ENCODE measurements at regions not wholly inside any gene's neighbourhood (a gene's known extent, or its start where the extent isn't known, plus 50 kb on each side); places are given as distances from the start of the nearest gene placed in this dataset.
"Not testable (repeated sequence)": the region's sequence is repeated elsewhere in the genome, so short reads cannot be mapped to it uniquely, and the experiment has no call there.

GRCh38 chr17:34039213-34039612, 215.9 kb upstream of the CCL2 start:
- DNase-seq; H3K27ac Mint-ChIP-seq; H3K9ac ChIP-seq (ENCODE audit: insufficient read depth, low read length, poor library complexity, severe bottlenecking); H3K9me3 ChIP-seq (replicated peaks in 1 of 2; ENCODE audit: control insufficient read depth in 1 of 2, insufficient read depth in 1 of 2, low read length in 2 of 2); H3K36me3 ChIP-seq (replicated peaks in 1 of 2; ENCODE audit: control insufficient read depth in 1 of 2, insufficient read depth in 2 of 2, low read length in 2 of 2); H4K20me1 ChIP-seq (ENCODE audit: insufficient read depth, low read length); H3K4me1 Mint-ChIP-seq; H3K4me2 ChIP-seq (replicated peaks; ENCODE audit: extremely low read depth, low read length, poor library complexity, severe bottlenecking); H3K4me3 ChIP-seq (replicated peaks in 1 of 3; ENCODE audit: low read depth in 2 of 3, low read length in 3 of 3); H3K4me1 ChIP-seq (ENCODE audit: control insufficient read depth in 1 of 2, insufficient read depth in 2 of 2, low read length in 2 of 2); H3K9me3 Mint-ChIP-seq; H3K36me3 Mint-ChIP-seq; H3K27ac ChIP-seq (ENCODE audit: low read depth in 1 of 2, low read length in 2 of 2); intact Hi-C loops (cut with micrococcal nuclease); H3K79me2 ChIP-seq (ENCODE audit: insufficient read depth, low read length); H2AFZ ChIP-seq (ENCODE audit: insufficient read depth, low read depth, low read length, poor library complexity, severe bottlenecking): not testable (repeated sequence)
- H3K27me3 ChIP-seq (ENCODE audit: control insufficient read depth in 2 of 2, insufficient read depth in 2 of 2, low read length in 2 of 2): peaks cover 4 to 12% of the 10 kb centered on the region in 2 donors
- H3K27me3 Mint-ChIP-seq (ENCODE audit: low read depth in 3 of 3): peaks cover 8 to 20% (median 10%) of the 10 kb centered on the region in 3 donors
- whole genome bisulfite sequencing (ENCODE audit: insufficient coverage): 100% methylated on average over 1 of the region's 11 CpGs
- peak overlapping the region in 1 of 2 donors; percentile 50 for H3K4me3 Mint-ChIP-seq

DNA sequence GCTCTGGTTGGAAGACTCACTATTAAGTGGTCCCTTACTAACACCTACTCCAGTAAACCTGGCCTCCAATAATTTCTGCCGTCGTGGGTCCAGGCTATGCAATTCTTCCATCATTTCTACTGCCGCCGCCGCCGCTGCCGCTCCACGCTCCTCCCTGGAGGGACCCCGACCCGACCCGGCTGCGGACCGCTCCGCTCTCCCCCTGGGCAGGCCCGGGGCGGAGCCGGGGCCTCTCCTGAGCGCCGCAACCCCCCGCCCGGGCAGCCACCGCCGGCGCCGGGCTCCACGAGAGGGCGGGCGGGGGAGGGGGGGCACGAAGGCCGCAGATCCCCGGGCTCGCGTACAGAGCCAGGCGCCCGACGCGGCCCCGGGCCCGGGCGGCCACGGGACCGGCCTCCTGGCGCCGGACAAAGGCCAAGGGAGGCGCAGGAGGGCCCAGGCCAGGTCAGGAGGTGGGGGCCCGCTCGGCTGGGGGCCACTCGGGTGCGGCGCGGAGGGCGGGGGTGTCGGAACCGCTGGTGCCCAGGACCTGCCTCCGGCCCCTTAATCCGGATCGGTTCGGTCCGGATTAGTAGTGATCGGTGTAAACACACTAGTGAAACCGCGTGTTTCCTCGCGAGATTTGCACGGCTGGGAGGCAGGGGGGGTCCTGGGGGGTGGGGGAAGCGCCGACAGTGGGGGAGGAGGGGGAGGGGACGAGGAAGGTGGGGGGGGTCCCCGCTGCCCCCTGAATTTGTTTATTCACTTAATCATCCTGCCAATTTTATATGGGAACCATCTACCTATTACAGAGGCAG, 215.1 kb upstream of the CCL2 start:
- WGBS (ENCODE audit: insufficient coverage): 60% methylated on average over 19 of the region's 69 CpGs
- H3K4me2 ChIP-seq (replicated peaks; ENCODE audit: extremely low read depth, low read length, poor library complexity, severe bottlenecking): not testable (repeated sequence)

GRCh38 chr17:34045990-34046389, 209.1 kb upstream of the CCL2 start:
- Histone ChIP-seq H3K9ac (ENCODE audit: insufficient read depth, low read length, poor library complexity, severe bottlenecking) (no peak overlapping the region), H3K36me3 (replicated peaks in 1 of 2; ENCODE audit: control insufficient read depth in 1 of 2, insufficient read depth in 2 of 2, low read length in 2 of 2) (no peaks in the 10 kb centered on the region), H3K9me3 (replicated peaks in 1 of 2; ENCODE audit: control insufficient read depth in 1 of 2, insufficient read depth in 1 of 2, low read length in 2 of 2) (no peaks in the 10 kb centered on the region), H3K4me2 (replicated peaks; ENCODE audit: extremely low read depth, low read length, poor library complexity, severe bottlenecking) (no peak overlapping the region), H4K20me1 (ENCODE audit: insufficient read depth, low read length) (no peaks in the 10 kb centered on the region), H2AFZ (ENCODE audit: insufficient read depth, low read depth, low read length, poor library complexity, severe bottlenecking) (no peak overlapping the region), H3K27ac (ENCODE audit: low read depth in 1 of 2, low read length in 2 of 2) (no peak overlapping the region), H3K4me3 (replicated peaks in 1 of 3; ENCODE audit: low read depth in 2 of 3, low read length in 3 of 3) (no peak overlapping the region), H3K4me1 (ENCODE audit: control insufficient read depth in 1 of 2, insufficient read depth in 2 of 2, low read length in 2 of 2) (no peaks in the 10 kb centered on the region), H3K27me3 (ENCODE audit: control insufficient read depth in 2 of 2, insufficient read depth in 2 of 2, low read length in 2 of 2) (peaks cover 6 to 7% of the 10 kb centered on the region in 2 donors), H3K79me2 (ENCODE audit: insufficient read depth, low read length) (no peaks in the 10 kb centered on the region)
- Mint-ChIP-seq H3K36me3 (no peaks in the 10 kb centered on the region), H3K4me3 (no peak overlapping the region), H3K9me3 (peaks cover 0 to 7% (median 4%) of the 10 kb centered on the region in 7 donors), H3K4me1 (no peaks in the 10 kb centered on the region), H3K27me3 (ENCODE audit: low read depth in 3 of 3) (peaks cover 5 to 11% (median 5%) of the 10 kb centered on the region in 3 donors), H3K27ac (no peak overlapping the region)
- TF ChIP-seq, protein P1, sequence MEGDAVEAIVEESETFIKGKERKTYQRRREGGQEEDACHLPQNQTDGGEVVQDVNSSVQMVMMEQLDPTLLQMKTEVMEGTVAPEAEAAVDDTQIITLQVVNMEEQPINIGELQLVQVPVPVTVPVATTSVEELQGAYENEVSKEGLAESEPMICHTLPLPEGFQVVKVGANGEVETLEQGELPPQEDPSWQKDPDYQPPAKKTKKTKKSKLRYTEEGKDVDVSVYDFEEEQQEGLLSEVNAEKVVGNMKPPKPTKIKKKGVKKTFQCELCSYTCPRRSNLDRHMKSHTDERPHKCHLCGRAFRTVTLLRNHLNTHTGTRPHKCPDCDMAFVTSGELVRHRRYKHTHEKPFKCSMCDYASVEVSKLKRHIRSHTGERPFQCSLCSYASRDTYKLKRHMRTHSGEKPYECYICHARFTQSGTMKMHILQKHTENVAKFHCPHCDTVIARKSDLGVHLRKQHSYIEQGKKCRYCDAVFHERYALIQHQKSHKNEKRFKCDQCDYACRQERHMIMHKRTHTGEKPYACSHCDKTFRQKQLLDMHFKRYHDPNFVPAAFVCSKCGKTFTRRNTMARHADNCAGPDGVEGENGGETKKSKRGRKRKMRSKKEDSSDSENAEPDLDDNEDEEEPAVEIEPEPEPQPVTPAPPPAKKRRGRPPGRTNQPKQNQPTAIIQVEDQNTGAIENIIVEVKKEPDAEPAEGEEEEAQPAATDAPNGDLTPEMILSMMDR (IDR thresholded peaks at IDR 0.05): no peak
- WGBS (ENCODE audit: insufficient coverage): 100% methylated on average over 2 of the region's 2 CpGs
- no peak for DNase-seq
- intact Hi-C loops (cut with micrococcal nuclease): no loop called here

More for the DNA sequence above, 215.1 kb upstream of the CCL2 start:
- H3K27ac ChIP-seq (ENCODE audit: low read depth in 1 of 2, low read length in 2 of 2); H3K4me3 ChIP-seq (replicated peaks in 1 of 3; ENCODE audit: low read depth in 2 of 3, low read length in 3 of 3); H3K79me2 ChIP-seq (ENCODE audit: insufficient read depth, low read length); H3K27ac Mint-ChIP-seq; H3K9me3 Mint-ChIP-seq; H3K36me3 ChIP-seq (replicated peaks in 1 of 2; ENCODE audit: control insufficient read depth in 1 of 2, insufficient read depth in 2 of 2, low read length in 2 of 2); H2AFZ ChIP-seq (ENCODE audit: insufficient read depth, low read depth, low read length, poor library complexity, severe bottlenecking); intact Hi-C loops (cut with micrococcal nuclease); H4K20me1 ChIP-seq (ENCODE audit: insufficient read depth, low read length); H3K9me3 ChIP-seq (replicated peaks in 1 of 2; ENCODE audit: control insufficient read depth in 1 of 2, insufficient read depth in 1 of 2, low read length in 2 of 2); H3K4me1 Mint-ChIP-seq; H3K9ac ChIP-seq (ENCODE audit: insufficient read depth, low read length, poor library complexity, severe bottlenecking); H3K4me1 ChIP-seq (ENCODE audit: control insufficient read depth in 1 of 2, insufficient read depth in 2 of 2, low read length in 2 of 2); H3K36me3 Mint-ChIP-seq: not testable (repeated sequence)
- DNase-seq: peak in 2 of 3 donors; percentile 3 to 8
- peaks cover 4 to 12% of the 10 kb centered on the region in 2 donors for H3K27me3 ChIP-seq (ENCODE audit: control insufficient read depth in 2 of 2, insufficient read depth in 2 of 2, low read length in 2 of 2)
- Mint-ChIP-seq H3K4me3 (peak overlapping the region in 1 of 2 donors; percentile 50), H3K27me3 (ENCODE audit: low read depth in 3 of 3) (peaks cover 8 to 20% (median 10%) of the 10 kb centered on the region in 3 donors)

Measured in CD14-positive monocyte (primary cell).